GM21526 (cell line): ENCODE measurements at regions not wholly inside any gene's neighbourhood (a gene's known extent, or its start where the extent isn't known, plus 50 kb on each side); places are given as distances from the start of the nearest gene placed in this dataset.

Experiments
- ATAC-seq: cut with Tn5 transposase; IDR thresholded peaks from one replicate; pipeline ENCODE4 v1.9.1; 2021; ENCODE audit warnings: moderate library complexity; ENCODE audit not compliant: unreplicated experiment, low FRiP score

GRCh38 chr14:25552826-25553225 is 502.9 kb upstream of the STXBP6 start:
- no peak for ATAC-seq

GRCh38 chr14:25551674-25552073 is 501.7 kb upstream of the STXBP6 start:
- no peak for ATAC-seq

- no peak for ATAC-seq
Observed at GRCh38 chr14:25546826-25547225, 496.9 kb upstream of the STXBP6 start.

- no peak for ATAC-seq
Observed at GRCh38 chr14:25537846-25538455, 488.0 kb upstream of the STXBP6 start.

- ATAC-seq, result no peak
Observed at GRCh38 chr14:25526290-25526689, 476.3 kb upstream of the STXBP6 start.

DNA sequence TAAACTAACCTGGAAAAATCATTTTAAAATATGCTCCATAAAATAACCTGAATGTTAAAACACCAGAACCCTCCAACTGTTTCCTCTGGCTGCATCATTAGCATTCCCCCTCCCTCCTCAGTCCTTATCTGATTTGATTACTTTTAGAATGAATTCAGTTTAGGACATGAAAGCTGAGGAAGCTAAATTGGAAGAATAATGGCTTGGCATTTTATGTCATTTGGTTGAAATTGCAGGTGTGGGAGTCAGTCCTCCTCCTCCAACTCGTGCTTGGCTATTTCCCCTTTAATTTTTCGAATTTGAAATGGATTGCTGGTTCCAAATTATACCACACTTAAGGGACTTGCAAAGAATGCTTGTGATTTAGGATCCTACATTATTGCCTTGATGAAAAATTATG is 473.0 kb upstream of the STXBP6 start:
- ATAC-seq, result no peak

DNA sequence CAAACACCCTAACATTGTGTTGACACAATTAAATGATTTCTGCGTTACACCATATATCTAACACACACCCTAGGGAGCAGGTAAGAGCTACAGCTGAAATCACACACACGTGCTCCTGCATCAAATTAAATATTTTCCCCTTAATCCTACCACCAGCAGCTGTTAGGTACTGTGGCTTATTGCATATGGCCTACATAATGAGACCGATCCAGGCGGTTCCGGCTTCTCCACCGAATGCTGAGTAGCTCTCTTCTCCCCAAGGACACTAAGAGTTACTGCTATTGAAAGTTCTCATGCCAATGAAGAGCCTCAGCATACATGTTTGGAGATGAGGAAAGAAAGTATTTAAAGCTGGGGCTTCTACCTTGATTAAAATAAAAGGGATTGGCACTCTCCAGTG is 472.2 kb upstream of the STXBP6 start:
- no peak for ATAC-seq

- ATAC-seq, result no peak
Observed at GRCh38 chr14:25521616-25522015, 471.7 kb upstream of the STXBP6 start.

- ATAC-seq, result no peak
Observed at GRCh38 chr14:25520821-25521220, 470.9 kb upstream of the STXBP6 start.

DNA sequence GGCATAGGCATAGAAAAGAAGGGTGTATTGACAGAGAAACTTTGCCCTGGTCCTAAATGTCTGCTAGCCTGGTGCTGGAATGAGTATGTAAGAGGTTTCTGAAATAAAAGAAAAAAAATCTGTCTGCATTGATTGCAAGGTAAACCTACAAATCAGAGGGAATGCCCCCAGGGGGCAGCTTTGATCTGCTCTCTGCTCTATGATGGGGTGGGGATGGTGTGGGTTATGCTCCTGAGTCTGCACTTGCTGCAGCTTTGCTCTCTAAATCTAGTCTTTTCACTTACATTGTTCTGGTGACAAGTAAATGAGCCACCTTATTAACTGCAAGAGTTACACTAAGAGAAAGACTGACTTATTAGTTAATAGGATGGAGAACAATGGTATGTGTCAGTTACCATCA is 468.4 kb upstream of the STXBP6 start:
- ATAC-seq, result no peak

GRCh38 chr14:25516838-25517237 is 466.9 kb upstream of the STXBP6 start:
- ATAC-seq, result no peak

- ATAC-seq, result no peak
Observed at GRCh38 chr14:25508845-25509244, 458.9 kb upstream of the STXBP6 start.

DNA sequence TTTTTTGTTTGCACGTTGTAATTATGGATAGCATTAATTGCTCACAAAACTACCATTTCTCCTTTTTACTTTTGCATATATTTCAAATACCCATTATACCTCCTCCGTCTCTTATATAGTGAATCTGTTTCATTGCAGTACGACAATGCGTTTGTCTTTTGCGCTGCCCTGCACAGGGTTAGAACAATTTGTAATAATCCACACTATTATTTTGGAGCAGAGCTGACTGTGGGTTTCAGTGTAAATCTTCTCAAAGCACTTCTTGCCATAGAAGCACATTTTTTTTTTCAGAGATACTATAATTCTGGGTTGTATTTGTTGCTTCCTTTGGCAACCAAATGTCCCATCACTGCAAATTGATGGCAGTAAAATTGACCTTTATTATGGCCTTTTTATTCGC is 451.8 kb upstream of the STXBP6 start:
- no peak for ATAC-seq

DNA sequence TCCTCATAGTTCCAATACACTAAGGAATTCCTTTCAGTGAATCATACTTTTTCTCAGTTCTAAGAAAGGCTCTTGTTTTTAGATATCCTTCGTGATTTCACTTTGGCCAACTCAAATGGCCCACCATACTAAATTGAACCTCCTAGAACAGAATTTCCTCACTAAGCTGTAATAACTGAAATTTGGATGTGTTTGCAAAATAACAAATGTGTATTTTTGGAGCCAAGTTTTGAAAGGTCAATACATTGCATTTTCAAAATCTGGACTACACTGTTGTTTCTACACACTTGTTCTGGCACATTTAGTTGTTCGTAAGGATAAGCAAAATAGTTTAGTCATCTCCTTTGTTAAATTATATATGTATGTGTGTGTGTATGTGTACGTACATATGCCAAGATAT is 439.0 kb upstream of the STXBP6 start:
- ATAC-seq, result no peak

DNA sequence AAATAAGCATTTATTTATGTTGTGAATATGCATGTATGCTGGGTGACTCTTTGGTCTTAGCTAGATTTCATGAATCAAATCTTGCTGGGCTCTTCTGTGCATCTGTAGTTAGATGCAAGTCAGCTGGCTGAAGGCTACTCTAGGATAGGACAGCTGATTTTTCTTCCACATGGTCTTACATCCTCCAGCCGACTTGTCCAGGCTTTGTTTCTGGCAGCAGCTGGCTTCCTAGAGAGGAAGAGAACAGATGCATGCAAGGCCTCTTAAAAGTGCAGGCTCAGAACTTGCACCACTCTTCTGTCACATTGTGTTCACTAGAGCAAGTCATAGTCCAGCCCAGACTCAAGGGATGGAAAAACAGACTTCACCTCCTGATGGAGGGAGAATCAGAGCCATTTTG is 435.4 kb upstream of the STXBP6 start:
- no peak for ATAC-seq

DNA sequence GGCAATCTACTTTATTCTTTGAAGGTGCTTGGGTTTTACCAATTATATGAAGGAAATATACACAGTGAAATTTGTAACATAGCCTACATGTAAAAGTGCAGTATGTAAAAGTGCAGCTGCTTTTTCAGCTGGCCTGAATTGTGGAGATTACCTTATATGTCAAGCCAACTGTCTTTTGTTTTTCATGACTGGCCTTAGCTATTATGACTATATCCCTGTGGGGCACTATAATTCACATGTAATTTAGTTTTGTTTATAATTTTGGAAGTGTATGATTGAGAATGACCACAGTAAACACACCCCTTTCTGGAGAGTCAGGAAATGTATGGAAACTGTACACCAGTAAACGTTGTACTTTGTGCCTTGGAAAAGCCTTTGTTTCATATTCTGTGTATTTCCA is 435.0 kb upstream of the STXBP6 start:
- no peak for ATAC-seq

- no peak for ATAC-seq
Observed at GRCh38 chr14:25484235-25484634, 434.3 kb upstream of the STXBP6 start.

GRCh38 chr14:25477316-25478098 is 427.6 kb upstream of the STXBP6 start:
- ATAC-seq, result no peak

DNA sequence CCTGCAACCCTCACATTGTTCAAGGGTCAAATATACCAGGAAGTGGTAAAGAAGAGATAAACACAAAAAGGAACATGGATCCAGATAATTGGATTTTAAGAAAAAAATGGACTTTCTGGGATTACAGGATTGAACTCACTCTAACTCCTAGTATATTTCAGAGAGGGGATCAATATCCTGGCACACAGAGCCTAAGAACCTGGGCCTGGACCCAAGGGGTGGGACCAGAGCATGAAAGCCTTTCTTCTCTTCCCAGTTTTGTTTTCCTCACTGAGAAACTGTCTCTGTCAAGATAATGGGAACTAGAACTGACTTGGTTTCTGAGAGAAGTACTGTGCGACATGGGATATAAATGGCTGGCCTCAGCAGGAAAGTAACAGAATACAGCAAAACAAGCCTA is 422.8 kb upstream of the STXBP6 start:
- no peak for ATAC-seq

GRCh38 chr14:25464772-25465171 is 414.8 kb upstream of the STXBP6 start:
- no peak for ATAC-seq

GRCh38 chr14:25464078-25464477 is 414.1 kb upstream of the STXBP6 start:
- ATAC-seq, result no peak

- ATAC-seq, result no peak
Observed at GRCh38 chr14:25463480-25463879, 413.5 kb upstream of the STXBP6 start.
